ENCODE measurements at regions not wholly inside any gene's neighbourhood (a gene's known extent, or its start where the extent isn't known, plus 50 kb on each side); places are given as distances from the start of the nearest gene placed in this dataset.

- TF ChIP-seq CTCF (IDR thresholded peaks at IDR 0.05) = no peak
- TF ChIP-seq EZH2 (IDR thresholded peaks at IDR 0.05; ENCODE audit: borderline replicate concordance, insufficient read depth, low read depth, low read length, poor library complexity, severe bottlenecking) = no peak
Measured at GRCh38 chr14:27127838-27128237, 530.0 kb upstream of the NOVA1 start.
